GM12875 (cell line): ENCODE measurements at regions not wholly inside any gene's neighbourhood (a gene's known extent, or its start where the extent isn't known, plus 50 kb on each side); places are given as distances from the start of the nearest gene placed in this dataset.

Experiments
- H3K4me3 ChIP-seq: one replicate; pipeline ENCODE4 v1.5.1; 2011; ENCODE audit warnings: low read depth, low read length, control low read depth
- CTCF ChIP-seq: IDR thresholded peaks from 2 replicates; pipeline ENCODE4 v1.5.1; 2011; ENCODE audit warnings: low read depth, mild to moderate bottlenecking, control low read depth, inconsistent platforms, low read length, moderate library complexity, borderline replicate concordance; ENCODE audit not compliant: insufficient read depth

GRCh38 chr9:11915699-11916098 lies 777.5 kb upstream of the TYRP1 start:
- TF ChIP-seq CTCF, result no peak
- H3K4me3 ChIP-seq, result no peak overlapping the region

GRCh38 chr9:11928871-11929321 lies 764.3 kb upstream of the TYRP1 start:
- no peak for TF ChIP-seq CTCF

GRCh38 chr9:11931109-11931508 lies 762.1 kb upstream of the TYRP1 start:
- H3K4me3 ChIP-seq, result no peak overlapping the region
- no peak for TF ChIP-seq CTCF

More at GRCh38 chr9:11928871-11929321, 764.3 kb upstream of the TYRP1 start:
- H3K4me3 ChIP-seq, result no peak overlapping the region

- TF ChIP-seq CTCF, result no peak
- no peak overlapping the region for H3K4me3 ChIP-seq
Measured at GRCh38 chr9:11931751-11932150, 761.4 kb upstream of the TYRP1 start.

GRCh38 chr9:11933926-11934325 lies 759.3 kb upstream of the TYRP1 start:
- no peak overlapping the region for H3K4me3 ChIP-seq
- no peak for TF ChIP-seq CTCF

GRCh38 chr9:11946531-11946930 lies 746.7 kb upstream of the TYRP1 start:
- H3K4me3 ChIP-seq, result no peak overlapping the region
- TF ChIP-seq CTCF, result no peak

GRCh38 chr9:11962327-11962726 lies 730.9 kb upstream of the TYRP1 start:
- TF ChIP-seq CTCF, result no peak
- no peak overlapping the region for H3K4me3 ChIP-seq
